ENCODE measurements at regions not wholly inside any gene's neighbourhood (a gene's known extent, or its start where the extent isn't known, plus 50 kb on each side); places are given as distances from the start of the nearest gene placed in this dataset.
"Not testable (repeated sequence)": the region's sequence is repeated elsewhere in the genome, so short reads cannot be mapped to it uniquely, and the experiment has no call there.

DNA sequence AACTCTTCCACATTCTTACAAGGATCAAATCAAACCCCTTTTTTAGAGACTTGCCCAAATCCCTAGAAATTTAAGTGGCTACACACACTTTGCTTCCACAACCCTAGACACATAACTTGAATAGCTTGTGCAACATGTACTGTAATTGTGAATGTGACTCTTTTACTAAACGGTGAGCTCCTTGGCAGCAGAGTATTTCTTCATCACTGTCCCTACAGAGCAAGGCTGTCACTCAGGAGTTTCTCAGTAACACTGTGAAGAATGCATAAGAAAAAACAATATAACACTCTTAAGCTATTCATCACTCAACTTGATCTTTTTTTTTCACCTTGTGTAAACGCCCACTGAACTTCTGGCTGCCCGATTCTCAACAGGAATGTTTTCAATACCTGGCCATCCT, 53.8 kb upstream of the ADAMTS18 start:
- no peak for DNase-seq (ENCODE audit: low read depth)

DNA sequence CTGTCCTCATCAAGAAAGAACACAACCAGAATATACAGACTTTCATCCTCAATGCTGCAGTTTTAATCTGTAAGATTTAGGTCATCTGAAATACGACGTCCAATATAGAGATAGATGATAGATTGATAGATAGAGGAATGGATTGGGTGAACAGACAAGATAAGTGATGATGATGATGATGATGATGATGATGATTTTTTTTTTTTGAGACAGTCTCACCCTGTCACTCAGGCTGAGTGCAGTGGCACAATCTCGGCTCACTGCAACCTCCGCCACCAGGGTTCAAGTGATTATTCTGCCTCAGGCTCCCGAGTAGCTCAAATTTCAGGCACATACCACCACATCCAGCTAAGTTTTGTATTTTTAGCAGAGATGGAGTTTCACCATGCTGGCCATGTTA, 56.3 kb upstream of the ADAMTS18 start:
- DNase-seq (ENCODE audit: low read depth) = no peak

DNA sequence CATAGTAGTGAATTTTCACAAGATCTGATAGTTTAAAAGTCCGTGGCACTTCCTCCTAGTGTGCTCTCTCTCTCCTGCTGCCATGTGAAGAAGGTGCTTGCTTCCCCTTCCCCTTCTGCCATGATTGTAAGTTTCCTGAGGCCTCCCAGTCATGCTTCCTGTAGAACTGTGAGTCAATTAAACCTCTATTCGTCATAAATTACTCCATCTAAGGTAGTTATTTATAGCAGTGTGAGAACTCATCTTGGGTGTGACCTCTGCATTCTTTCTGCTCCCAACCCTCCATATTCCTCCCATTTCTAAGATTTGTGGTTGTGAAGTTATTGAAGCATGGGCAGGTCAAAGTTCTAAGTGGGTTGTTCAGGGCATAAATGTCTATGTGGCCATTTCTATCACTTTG, 62.1 kb upstream of the ADAMTS18 start:
- peak; percentile 45 for DNase-seq (ENCODE audit: low read depth)

DNA sequence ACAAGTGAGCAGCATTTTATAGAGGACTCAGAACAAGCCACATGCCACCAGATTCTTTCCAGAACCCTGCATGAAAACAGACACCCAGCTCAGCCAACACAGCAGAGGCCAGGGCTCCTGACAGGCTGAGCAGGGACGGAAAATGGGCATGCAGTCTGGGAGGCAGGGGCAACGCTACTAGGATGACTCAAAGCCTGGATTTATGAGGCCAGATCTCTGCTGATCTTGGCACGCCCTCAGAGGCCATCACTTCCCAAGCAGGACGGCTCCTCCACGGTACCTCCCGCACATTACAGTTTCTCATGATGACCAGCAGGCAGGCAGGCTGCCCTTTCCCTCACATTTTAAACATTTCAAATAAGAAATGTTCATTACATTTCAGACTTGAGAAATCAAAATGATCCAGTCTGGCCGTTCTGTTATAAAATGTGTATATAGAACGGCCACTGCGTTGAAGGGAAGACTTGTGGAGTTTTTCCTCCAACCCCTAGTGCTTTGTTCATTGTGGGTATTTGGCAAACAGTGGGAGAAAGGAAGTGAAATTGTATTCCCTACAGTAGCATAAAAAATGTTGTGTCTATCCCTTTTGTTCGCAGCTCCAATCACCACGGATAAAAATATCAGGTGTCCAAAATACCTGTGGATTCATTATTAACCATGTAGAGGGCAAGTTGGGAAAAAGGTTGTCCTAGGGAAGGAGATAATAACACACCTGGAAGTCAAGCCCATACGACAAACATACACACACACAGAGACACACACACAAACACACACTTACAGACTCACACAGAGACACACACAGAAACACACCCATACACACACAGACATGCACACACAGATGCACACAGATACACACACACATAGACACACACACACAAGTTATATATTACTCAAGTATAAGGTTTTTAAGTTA, 64.8 kb upstream of the ADAMTS18 start:
- peak; percentile 55 for DNase-seq (ENCODE audit: low read depth)

DNA sequence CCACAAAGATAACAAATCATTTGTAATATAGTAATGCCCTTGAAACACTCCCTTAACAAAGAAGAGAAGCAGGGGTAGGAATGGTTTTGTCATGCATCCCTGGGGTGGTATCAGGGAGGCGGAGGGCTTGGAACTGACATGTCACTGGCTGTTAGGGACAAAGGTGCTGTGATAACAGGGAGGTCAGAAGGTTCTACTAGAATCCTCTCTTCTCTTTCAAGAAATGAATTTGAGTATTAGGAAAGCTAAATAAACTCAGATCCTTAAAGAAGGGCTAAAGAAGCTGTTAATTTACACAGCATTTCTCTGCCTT, 65.4 kb upstream of the ADAMTS18 start:
- no peak for DNase-seq (ENCODE audit: low read depth)

DNA sequence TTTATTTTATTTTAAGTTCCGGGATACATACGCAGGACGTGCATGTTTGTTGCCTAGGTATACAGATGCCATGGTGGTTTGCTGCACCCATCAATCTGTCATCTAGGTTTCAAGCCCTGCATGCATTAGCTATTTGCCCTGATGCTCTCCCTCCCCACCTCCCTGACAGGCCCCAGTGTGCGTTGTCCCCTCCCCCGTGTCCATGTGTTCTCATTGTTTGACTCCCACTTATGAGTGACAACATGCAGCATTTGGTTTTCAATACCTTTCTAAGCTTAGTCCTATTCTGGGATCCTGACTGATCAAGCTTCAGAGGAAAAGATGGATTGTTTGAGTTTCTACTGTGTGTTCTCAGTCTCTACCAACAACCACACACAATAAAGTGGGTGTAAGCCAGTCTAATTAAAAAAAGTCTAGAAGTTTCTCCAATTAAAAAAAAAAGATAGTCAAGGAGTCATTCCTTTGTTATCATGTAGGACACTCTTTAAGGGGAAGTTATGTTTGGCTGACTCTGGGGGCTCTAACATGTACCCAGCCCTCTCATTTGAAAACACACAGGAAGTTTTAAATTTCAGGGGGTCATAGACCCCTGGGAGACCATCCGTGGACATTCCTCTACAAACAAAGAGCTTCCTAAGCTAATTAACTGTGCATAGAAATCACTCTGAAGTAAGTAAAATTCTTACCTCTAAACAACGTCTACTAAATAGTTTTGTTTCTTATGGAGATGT, 66.3 kb upstream of the ADAMTS18 start:
- DNase-seq (ENCODE audit: low read depth) = no peak

DNA sequence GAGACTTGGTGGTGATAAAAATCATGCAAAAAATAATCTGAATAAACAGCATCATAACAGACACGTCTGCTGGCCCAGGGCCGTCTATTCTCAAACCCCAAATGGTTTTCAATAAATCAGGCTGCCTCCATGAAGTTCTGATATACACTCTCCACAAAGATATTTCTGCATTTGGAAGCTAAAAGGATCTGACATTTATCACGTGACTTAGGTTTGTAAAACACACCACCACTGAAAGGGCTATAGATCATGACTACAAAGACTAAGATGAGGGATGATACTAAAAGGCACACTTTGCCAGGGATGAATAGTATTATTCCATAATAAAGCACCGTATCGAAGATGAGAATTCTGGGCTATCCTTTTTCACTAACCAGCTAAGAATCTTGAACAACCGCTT, 67.6 kb upstream of the ADAMTS18 start:
- DNase-seq (ENCODE audit: low read depth) = no peak

DNA sequence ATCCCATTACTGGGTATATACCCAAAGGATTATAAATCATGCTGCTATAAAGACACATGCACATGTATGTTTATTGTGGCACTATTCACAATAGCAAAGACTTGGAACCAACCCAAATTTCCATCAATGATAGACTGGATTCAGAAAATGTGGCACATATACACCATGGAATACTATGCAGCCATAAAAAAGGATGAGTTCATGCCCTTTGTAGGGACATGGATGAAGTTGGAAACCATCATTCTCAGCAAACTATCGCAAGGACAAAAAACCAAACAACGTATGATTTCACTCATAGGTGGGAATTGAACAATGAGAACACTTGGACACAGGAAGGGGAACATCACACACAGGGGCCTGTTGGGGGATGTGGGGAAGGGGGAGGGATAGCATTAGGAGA, 71.7 kb upstream of the ADAMTS18 start:
- not testable (repeated sequence) for DNase-seq (ENCODE audit: low read depth)

DNA sequence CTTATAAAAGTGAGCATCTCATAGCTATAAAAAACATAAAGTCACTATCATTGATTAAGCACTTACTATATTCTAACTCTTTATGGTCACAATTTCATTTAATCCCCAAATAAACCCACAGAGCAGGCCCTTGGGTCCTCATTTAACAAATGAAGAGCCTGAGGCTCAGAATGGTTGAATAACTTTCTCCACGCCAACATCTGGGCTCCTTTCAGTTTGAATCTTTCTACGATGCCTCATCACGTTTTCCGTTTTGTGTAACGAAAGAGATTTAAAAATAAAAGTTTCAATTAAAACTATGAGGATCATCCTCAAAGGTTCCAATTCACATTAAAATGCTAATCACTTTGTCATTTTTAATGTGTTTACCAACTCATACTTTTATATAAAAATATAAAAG, 74.2 kb upstream of the ADAMTS18 start:
- DNase-seq (ENCODE audit: low read depth) = no peak

DNA sequence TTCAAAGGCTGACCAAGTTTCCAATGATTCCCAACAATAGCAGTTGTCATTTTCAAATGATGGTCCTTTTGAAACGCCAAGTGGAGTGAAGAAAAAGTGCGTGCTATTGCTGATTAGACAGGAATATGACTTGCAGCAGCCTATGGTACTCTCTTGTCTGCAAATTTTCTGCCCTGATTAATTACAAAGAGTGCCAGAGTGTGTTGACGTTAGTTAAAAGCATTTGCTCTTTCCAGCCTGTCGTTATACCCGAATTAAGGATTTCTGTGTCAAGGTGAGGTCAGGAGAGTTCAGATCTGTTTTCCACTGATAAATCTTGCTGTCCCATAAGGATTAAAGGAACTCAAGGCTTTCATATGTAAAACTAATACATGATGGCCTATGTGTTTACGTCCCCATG, 75.0 kb upstream of the ADAMTS18 start:
- DNase-seq (ENCODE audit: low read depth) = no peak

DNA sequence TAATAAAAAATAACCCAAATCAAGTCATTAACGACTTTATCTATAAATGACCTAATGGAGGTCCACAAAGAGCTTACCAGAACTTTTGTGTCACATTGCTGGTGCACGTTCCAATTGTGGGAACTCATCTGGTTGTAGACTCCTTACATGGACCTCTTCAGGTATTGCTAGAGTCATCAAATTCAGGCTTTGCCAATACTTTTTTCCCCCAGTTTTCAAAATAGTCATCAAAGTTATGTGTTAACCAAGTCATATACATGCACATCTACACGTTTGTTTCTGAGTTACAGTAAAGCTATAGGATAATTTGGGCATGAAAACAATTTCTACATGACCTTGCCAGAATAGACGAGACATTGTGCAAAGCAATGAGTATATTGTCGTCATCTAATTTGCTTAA, 76.2 kb upstream of the ADAMTS18 start:
- DNase-seq (ENCODE audit: low read depth) = no peak

DNA sequence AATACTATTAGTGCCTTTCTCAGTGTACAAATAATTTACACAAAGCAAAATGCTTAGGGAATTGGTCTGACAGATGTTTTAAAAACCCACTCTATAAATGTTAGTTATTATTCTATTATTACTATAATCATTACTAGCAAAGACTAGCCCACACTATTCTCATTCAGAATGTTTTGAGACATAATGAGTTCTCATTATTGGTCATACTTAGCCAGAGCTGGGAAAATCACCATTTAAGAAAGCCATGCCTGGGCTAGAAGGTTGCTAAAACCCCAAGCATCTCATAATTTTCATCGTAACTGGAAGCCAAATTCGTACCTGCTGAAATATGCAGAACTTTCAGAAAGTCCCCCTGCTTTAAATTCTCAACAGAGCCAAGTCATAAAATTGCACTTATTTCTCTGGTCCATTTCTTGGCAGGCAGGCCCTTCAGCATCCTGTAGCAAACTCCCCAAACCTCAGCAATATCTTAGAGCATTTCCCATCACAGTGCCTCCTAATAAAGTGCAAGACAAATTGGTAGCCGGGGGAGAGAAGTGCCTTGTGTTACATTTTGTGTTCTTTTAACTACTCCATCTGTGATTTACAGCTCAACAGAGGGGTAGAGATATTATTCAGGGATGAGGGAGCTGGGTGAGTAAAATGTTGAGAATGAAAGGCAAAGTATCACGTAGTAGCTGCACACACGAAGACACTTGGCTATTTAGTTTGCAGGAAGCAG, 79.8 kb upstream of the ADAMTS18 start:
- DNase-seq (ENCODE audit: low read depth) = no peak

DNA sequence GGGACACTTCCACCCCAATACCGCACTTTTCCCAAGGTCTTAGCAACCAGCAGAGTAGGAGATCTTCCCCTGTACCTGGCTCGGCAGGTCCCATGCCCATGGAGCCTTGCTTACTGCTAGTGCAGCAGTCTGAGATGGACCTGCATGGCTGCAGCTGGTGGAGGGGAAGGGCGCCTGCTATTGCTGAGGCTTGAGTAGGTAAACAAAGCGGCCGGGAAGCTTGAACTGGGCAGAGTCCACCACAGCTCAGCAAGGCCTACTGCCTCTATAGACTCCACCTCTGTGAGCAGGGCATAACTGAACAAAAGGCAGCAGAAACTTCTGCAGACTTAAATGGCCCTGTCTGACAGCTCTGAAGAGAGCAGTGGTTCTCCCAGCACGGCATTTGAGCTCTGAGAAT, 90.4 kb upstream of the ADAMTS18 start:
- not testable (repeated sequence) for DNase-seq (ENCODE audit: low read depth)

DNA sequence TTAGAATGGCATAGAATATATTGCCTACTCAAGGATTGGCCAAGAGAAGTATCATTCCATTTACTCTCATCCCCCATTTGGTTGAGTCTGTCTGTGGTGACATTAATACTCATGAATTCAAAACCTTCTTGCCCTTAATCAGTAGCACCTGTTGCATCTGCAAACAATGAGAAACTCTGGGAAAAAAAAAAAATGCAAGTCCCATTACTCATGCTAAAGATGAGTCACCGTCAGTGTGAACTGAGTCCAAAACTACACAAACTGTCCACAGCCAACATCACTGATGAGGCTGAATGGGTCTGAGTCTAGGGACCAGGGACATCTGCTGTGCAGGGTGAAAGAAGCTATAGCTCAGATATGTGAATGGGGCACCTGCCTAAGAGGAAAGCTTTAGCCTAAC, 96.9 kb upstream of the ADAMTS18 start:
- peak; percentile 78 for DNase-seq (ENCODE audit: low read depth)

DNA sequence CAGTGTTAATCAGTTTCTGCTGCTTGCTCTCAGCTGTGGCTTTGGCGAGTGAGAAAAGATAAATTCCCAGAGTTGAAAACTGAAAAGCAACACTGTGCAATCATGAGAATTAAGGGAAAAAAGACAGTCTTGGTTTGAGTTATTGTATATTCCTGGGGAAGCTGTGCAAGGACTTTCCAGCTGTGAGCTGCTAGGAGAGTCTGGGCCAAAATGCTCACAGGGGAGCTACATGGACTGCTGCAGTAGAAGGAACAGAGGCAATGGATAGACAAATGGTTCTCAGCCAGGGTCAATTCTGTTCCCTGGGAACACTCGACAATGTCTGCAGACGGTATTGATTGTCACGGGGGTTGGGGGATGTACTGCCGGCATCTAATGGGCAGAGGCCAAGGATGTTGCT, 102.0 kb upstream of the ADAMTS18 start:
- DNase-seq (ENCODE audit: low read depth) = no peak

DNA sequence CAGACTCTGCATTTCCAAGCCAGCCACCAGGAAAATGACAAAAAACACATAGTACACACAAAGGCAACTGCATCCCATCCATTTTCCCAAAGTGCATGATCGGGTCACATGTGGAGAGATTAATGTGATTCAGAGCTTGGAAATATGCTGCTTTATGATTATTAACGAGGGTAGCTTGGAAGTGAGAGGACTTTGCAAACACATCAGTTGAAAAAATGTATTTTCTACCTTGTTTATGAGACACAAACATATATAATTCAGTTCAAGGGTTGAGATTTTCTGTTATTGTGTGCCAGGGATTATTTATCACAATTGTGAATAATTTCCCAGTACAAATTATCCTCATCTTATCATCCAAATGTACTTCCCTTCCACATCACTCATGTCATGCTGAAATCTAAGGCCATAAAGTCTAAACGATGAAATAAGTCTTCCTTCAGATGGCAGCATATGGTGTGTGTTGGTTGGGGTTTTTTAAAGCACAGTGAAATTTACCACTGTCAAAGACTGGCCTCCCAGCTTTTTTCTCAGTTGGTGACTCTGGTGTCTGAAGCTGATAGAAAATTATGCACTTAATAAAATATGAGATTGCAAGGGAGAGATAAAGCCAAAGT, 104.7 kb upstream of the ADAMTS18 start:
- DNase-seq (ENCODE audit: low read depth) = no peak

DNA sequence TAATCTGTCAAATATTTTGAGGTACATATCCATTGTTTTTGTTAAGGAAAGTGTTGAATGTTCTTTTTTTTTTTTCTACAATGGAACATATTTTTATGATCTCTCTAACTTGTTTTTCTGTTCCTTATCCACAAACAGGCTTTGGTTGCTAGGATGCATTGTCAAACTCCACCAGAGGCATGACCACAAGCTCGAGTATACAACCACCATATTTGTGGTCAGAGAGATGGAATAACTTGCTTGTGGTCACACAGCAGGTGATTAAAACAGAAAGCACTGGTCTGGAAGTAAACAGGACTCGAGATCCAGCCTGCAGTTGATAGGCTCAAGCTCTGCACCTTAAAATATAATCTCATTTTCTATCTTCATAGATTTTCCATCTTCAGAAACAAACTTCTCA, 105.8 kb upstream of the ADAMTS18 start:
- DNase-seq (ENCODE audit: low read depth) = peak; percentile 93

DNA sequence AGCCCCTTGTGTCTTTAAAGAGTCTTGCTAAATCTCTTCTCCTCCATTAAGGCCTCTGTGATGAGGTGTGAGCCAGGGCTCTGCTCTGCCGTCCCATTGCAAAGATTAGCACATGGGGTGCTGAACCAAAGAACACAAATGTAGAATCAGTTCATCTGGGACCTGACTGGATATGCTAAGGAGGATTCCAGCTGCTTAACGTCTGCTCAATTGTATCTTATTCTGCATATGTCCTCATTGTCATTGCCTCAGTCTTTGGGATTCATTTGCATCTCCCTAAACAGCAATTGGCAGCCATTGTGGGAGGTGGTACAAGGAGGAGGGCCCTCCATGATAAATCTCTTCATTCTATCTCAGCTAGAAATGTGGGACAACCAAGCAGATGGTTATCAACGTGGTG, 106.3 kb upstream of the ADAMTS18 start:
- no peak for DNase-seq (ENCODE audit: low read depth)

DNA sequence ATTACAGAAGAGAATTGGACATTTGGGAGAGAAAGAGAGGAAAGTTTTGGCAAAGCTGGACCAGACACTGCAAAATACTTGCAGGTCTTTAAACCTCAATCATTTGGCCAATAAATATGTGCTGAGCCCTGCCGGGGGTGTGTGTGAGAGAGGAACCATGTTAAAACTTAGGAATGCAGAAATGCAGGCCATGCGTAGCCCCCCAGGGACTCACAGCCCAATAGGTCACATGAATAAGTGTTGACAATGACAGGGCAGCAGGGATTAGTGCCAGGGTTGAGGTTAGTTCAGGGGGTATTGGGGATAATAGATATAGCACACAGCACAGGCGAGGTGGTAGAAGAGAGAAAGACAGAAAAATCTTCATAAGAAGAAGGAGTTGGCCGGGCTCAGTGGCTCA, 113.3 kb upstream of the ADAMTS18 start:
- no peak for DNase-seq (ENCODE audit: low read depth)

DNA sequence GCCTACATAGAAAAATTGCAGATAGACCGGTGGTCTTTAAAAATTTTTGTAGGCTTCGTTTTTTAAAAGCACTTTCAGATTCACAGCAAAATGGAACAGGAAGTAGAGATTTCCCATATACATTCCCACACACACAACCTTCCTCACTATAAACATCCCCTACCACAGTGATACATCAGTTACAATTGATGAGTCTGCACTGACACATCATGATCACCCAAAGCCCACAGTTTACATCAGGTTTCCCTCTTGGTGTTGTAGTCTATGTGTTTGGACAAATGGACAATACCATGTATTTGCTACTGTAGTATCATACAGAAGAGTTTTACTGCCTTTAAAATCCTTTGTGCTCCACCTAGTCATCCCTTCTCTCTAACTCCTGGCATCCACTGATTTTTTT, 113.9 kb upstream of the ADAMTS18 start:
- no peak for DNase-seq (ENCODE audit: low read depth)

DNA sequence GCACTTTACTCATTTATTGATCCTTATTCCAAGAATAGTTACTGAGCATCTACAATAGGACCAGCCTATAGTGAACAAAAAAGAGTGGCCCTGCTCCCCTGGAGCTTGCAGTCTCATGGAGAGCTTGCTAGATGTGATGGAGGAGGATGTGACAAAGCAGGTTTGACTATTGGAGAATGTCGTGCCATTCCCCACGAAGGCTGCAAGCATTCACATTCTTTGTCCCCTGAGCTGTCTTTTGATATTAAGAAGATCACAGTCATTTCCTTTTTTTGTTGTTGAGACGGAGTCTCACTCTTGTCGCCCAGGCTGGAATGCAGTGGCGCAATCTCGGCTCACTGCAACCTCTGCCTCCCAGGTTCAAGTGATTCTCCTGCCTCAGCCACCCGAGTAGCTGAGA, 115.0 kb upstream of the ADAMTS18 start:
- no peak for DNase-seq (ENCODE audit: low read depth)

DNA sequence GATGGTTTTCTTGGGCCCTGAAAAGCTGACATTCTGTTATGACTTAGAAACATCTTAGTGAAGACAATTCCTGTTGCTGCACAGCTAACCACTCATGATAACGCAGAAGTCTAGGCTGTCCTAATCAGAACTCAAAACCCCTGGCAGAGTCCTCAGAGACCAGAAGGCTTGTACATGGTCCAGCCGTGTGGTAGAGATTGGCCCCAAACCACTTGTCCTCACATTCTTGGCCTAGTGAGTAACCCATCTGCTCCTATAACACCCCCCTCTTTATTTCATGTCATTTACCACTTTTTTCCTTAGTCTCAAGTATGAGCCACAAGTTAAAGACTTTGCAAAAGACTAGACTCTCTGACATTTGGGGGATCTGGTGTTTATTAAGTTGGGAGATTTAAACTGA, 116.5 kb upstream of the ADAMTS18 start:
- DNase-seq (ENCODE audit: low read depth) = no peak
